ENCODE measurements at regions not wholly inside any gene's neighbourhood (a gene's known extent, or its start where the extent isn't known, plus 50 kb on each side); places are given as distances from the start of the nearest gene placed in this dataset.

DNA sequence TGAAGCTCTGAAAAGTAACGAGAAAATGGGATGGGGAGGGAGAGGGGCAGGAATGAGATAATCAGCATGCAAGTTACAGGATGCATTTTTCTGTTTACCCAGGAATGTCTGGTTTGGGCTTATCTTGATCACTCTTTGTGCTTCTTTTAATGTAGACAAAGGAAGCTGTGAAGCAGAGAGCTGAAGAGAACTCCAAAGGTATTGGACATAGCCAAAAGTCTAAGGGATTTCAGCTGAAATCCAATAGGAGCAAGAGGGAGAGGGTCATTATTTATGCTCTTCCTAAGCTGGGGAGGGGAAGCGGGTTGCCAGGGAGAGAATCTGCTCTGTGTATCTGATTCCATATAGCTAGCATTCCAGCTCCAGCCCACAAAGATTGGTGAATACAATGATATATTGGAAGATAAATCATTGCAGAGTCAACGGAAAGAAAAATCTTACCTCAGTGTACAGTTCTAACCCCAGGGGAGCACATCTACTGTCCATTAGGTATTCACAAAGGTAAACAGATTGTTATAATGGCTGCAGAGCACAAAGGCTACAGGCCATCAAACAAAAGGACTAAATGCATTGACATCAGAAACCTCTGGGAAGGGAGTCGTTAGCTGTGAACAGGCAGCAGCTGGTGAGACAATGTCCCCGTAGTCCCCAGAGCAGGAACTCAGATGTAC is 61.0 kb upstream of the PELI2 start:
- no peak for TF ChIP-seq EP300 (IDR thresholded peaks at IDR 0.05)
- TF ChIP-seq, protein P1, sequence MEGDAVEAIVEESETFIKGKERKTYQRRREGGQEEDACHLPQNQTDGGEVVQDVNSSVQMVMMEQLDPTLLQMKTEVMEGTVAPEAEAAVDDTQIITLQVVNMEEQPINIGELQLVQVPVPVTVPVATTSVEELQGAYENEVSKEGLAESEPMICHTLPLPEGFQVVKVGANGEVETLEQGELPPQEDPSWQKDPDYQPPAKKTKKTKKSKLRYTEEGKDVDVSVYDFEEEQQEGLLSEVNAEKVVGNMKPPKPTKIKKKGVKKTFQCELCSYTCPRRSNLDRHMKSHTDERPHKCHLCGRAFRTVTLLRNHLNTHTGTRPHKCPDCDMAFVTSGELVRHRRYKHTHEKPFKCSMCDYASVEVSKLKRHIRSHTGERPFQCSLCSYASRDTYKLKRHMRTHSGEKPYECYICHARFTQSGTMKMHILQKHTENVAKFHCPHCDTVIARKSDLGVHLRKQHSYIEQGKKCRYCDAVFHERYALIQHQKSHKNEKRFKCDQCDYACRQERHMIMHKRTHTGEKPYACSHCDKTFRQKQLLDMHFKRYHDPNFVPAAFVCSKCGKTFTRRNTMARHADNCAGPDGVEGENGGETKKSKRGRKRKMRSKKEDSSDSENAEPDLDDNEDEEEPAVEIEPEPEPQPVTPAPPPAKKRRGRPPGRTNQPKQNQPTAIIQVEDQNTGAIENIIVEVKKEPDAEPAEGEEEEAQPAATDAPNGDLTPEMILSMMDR (IDR thresholded peaks at IDR 0.05): no peak

Measured in ovary (tissue), 3 donors.